C4-2B (cell line): ENCODE measurements at regions not wholly inside any gene's neighbourhood (a gene's known extent, or its start where the extent isn't known, plus 50 kb on each side); places are given as distances from the start of the nearest gene placed in this dataset.

Experiments
- H3K27ac ChIP-seq: fragments of 450-650 bp; 2 replicates; pipeline ENCODE4 v1.5.1; 2017
- ZFX ChIP-seq: fragments of 450-650 bp; IDR thresholded peaks from 2 replicates; pipeline ENCODE4 v1.6.1; 2017
- TF ChIP-seq, protein P1 (sequence below): fragments of 450-650 bp; conservative IDR thresholded peaks from 2 replicates; pipeline ENCODE4 v1.5.1; 2017; ENCODE audit warnings: mild to moderate bottlenecking

DNA sequence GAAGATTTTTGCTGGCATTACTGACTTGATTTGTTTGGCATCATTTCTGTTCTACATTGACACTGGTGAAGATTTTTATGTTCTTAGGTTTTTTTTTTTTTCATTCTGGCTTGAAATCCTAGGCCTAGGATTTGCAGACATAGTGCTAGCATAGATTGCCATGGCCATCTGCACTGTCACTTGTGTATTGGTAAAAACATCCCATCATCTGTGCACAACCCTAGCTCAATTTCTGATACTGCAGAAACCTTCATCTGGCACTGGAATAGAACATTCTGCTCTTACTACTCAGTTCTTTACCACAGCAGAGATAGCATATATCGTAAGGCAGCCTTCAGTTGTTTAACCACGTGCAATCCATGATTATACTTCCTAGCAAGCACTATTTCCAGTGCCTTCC, 111.5 kb upstream of the IL15 start:
- no peak overlapping the region for H3K27ac ChIP-seq
- TF ChIP-seq, protein P1, sequence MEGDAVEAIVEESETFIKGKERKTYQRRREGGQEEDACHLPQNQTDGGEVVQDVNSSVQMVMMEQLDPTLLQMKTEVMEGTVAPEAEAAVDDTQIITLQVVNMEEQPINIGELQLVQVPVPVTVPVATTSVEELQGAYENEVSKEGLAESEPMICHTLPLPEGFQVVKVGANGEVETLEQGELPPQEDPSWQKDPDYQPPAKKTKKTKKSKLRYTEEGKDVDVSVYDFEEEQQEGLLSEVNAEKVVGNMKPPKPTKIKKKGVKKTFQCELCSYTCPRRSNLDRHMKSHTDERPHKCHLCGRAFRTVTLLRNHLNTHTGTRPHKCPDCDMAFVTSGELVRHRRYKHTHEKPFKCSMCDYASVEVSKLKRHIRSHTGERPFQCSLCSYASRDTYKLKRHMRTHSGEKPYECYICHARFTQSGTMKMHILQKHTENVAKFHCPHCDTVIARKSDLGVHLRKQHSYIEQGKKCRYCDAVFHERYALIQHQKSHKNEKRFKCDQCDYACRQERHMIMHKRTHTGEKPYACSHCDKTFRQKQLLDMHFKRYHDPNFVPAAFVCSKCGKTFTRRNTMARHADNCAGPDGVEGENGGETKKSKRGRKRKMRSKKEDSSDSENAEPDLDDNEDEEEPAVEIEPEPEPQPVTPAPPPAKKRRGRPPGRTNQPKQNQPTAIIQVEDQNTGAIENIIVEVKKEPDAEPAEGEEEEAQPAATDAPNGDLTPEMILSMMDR, result no peak
- TF ChIP-seq ZFX, result no peak

DNA sequence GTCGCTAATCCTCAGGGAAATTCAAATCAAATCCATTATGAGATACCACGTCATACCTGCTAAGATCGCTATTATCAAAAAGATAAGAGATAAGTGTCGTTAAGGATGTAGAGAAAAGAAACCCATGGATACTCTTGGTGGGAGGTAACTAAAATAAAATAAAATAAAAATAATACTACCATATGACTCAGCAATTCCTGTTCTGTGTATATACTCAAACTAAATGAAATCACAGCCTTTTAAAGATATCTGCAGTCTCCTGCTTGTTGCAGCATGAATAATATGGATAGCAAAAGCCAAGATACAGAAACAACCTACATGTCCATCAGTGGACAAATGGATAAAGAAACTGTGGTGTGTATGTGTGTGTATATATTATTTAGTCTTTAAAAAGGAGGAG, 105.8 kb upstream of the IL15 start:
- TF ChIP-seq, protein P1, result no peak
- H3K27ac ChIP-seq, result no peak overlapping the region

DNA sequence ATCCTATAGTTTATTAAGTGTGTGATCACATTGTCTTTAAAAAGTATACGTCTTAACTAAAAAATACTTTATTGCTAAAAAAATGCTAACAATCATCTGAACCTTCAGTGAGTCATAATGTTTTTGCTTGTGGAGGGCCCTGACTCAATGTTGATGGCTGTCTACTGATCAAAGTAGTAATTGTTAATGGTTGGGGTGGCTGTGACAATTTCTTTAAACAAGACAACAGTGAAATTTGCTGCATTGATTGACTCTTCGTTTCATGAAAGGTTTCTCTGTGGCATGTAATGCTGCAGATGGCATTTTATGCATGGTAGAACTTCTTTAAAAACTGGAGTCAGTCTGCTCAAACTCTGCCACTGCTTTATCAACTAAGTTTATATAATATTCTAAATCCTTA, 101.4 kb upstream of the IL15 start:
- H3K27ac ChIP-seq, result no peak overlapping the region
- TF ChIP-seq ZFX, result no peak
- TF ChIP-seq, protein P1, result no peak

DNA sequence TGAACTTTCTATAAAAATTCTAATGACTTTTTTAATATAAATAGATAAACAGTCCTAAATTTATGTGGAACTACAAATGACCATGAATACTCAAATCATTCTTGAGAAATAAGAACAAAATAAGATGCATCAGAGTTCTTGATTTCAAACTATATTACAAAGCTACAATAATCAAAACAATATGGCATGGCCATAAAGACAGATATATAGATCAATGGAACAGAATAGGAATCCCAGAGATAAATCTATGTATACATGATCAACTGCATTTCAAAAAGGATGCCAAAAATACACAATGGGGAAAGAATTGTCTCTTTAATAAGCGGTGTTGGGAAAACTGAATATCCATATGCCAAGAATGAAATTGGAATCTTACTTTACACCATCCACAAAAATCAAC, 98.4 kb upstream of the IL15 start:
- no peak overlapping the region for H3K27ac ChIP-seq
- no peak for TF ChIP-seq ZFX
- TF ChIP-seq, protein P1, result no peak

DNA sequence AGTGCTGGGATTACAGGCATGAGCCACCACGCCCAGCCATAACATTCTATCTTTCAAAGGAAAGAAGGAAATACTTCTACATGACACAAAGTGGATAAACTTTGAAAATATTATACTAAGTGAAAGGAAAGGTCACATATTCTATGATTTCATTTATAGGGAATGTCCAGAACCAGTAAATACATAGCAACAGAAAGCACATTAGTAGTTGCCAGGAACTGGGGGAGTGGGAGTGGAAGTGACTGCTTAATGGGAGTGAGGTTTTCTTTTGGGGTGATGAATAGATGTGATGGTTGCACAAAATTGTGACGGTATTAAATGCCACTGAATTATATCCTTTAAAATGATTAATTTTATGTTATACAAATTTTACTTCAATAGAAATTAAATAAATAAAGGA, 95.7 kb upstream of the IL15 start:
- H3K27ac ChIP-seq, result no peak overlapping the region
- no peak for TF ChIP-seq ZFX
- TF ChIP-seq, protein P1, result no peak

DNA sequence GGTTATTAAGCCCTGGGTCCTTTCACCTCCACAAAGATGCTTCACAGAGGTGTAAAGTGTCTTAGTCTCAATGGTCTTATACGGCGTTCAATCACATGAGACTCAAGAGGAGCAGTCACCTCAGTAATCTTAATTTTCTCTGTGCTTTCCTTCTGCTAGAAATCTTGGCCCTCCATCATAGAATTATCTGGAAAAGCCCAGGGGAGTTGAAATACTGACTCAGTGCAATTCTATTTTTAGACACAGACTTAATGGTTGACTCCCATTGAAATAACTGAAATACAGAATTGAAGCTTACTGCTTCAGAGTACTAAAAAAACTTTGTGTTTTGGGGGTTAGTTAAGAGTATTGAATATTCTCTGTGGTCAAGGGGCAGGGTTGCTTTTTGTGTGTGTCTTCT, 94.5 kb upstream of the IL15 start:
- no peak overlapping the region for H3K27ac ChIP-seq
- TF ChIP-seq ZFX, result no peak
- TF ChIP-seq, protein P1, result no peak

DNA sequence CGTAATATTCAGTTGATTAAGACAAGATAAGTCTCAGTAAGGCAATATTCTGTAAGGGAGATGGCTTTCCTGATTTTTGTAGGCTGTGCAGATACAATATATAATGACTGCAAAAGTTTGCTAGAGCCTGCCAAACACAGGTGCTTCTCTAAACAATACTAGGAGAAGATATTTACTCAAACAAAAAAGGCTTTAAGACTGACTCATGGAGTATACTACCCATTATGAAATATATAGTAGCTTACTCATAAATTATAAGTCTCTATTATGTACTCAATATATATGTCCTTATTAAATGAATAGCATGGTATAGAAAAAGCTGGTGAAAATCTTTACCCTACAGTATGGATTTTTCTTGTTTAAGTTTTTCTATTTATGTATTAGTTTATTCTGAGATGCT, 93.2 kb upstream of the IL15 start:
- TF ChIP-seq, protein P1, result no peak
- TF ChIP-seq ZFX, result no peak

More for the DNA sequence above, 93.2 kb upstream of the IL15 start:
- H3K27ac ChIP-seq, result no peak overlapping the region
